ENCODE measurements at regions not wholly inside any gene's neighbourhood (a gene's known extent, or its start where the extent isn't known, plus 50 kb on each side); places are given as distances from the start of the nearest gene placed in this dataset.

DNA sequence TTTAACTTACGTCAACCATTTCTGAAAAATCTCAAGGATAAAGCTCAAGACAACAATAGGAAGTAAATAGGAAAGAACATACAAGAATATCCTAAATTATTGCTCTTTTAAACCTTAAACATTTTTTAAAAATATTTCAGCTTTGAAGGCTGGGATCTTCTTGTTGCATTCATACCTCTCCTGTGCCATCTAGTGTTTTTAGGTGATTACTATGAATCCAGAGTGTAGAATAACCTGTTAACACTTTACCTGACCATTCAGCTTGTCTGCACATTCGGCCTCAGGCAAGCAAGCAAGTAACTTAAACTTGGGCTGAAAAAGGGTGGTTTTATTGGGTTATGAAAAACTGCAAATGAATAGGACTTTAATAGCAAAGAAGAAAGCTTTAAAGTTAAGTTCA is 507.8 kb upstream of the INTU start:
- TF ChIP-seq, protein P1, sequence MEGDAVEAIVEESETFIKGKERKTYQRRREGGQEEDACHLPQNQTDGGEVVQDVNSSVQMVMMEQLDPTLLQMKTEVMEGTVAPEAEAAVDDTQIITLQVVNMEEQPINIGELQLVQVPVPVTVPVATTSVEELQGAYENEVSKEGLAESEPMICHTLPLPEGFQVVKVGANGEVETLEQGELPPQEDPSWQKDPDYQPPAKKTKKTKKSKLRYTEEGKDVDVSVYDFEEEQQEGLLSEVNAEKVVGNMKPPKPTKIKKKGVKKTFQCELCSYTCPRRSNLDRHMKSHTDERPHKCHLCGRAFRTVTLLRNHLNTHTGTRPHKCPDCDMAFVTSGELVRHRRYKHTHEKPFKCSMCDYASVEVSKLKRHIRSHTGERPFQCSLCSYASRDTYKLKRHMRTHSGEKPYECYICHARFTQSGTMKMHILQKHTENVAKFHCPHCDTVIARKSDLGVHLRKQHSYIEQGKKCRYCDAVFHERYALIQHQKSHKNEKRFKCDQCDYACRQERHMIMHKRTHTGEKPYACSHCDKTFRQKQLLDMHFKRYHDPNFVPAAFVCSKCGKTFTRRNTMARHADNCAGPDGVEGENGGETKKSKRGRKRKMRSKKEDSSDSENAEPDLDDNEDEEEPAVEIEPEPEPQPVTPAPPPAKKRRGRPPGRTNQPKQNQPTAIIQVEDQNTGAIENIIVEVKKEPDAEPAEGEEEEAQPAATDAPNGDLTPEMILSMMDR (IDR thresholded peaks at IDR 0.05; ENCODE audit: extremely low read depth in 1 of 2, insufficient read depth in 1 of 2, low read depth in 1 of 2, low read length in 2 of 2) = no peak
- TF ChIP-seq, protein P2, sequence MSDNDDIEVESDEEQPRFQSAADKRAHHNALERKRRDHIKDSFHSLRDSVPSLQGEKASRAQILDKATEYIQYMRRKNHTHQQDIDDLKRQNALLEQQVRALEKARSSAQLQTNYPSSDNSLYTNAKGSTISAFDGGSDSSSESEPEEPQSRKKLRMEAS (IDR thresholded peaks at IDR 0.05; ENCODE audit: insufficient read depth, insufficient read length) = no peak
- TF ChIP-seq POLR2AphosphoS5 (IDR thresholded peaks at IDR 0.05; ENCODE audit: insufficient read depth, low read depth, low read length) (no peak), EZH2 (IDR thresholded peaks at IDR 0.05; ENCODE audit: borderline replicate concordance, low read depth, low read length, severe bottlenecking) (no peak), POLR2A (IDR thresholded peaks at IDR 0.05; ENCODE audit: low read depth, low read length) (no peak), MYC (IDR thresholded peaks at IDR 0.05; ENCODE audit: low read depth, low read length) (no peak), FOS (IDR thresholded peaks at IDR 0.05; ENCODE audit: borderline replicate concordance, insufficient read depth, low read length) (no peak)
